HCT116 (cell line): ENCODE measurements at regions not wholly inside any gene's neighbourhood (a gene's known extent, or its start where the extent isn't known, plus 50 kb on each side); places are given as distances from the start of the nearest gene placed in this dataset.

ENCODE experiments used
- ATAC-seq: fragments of 200-7000 bp; cut with Tn5 transposase; 2 replicates; pipeline ENCODE4 v1.9.1; 2020; ENCODE audit warnings: mild to moderate bottlenecking, moderate library complexity
- BruUV-seq: library from RNA; stranded (reverse); fragments of 400-500 nt; replicated peaks from 2 replicates; lab custom pipeline; 2021; lab: Mats Ljungman, UMichigan
- CTCF ChIA-PET: fragments of 300-600 bp; sonication (Branson Sonifier 250); formaldehyde crosslinking; loops from one replicate; lab custom pipeline; 2021; ENCODE audit warnings: antibody characterized with exemption; lab: Charles Lee
- POLR2A ChIA-PET: fragments of 300-600, 350-600 bp; sonication (Branson Sonifier 250); formaldehyde crosslinking; loops from one replicate; lab custom pipeline; 2021; ENCODE audit warnings: antibody characterized with exemption; lab: Charles Lee
- RAD21 ChIA-PET, 2 experiments: fragments of 300-600 bp; sonication (Branson Sonifier 250); formaldehyde crosslinking; loops; one replicate each; lab custom pipeline; 2023; ENCODE audit warnings: low total read pairs in 2 of 2; ENCODE audit not compliant: uncharacterized antibody in 2 of 2, unreplicated experiment in 2 of 2, low non-redundant PET in 1 of 2; lab: Charles Lee
- DNase-seq: peaks from one replicate; pipeline ENCODE4 v3.0.0-alpha.2; 2010; ENCODE audit warnings: low read depth, low spot score
- H2AFZ ChIP-seq: fragments of 200-600 bp; shearing (Covaris generic), sonication (generic); 2 replicates; pipeline ENCODE4 v1.6.1; 2017; ENCODE audit warnings: low read depth, mixed run types, mixed read lengths, antibody characterized with exemption, low read length; ENCODE audit not compliant: poor library complexity, severe bottlenecking
- H3K27ac ChIP-seq: 2 replicates; pipeline ENCODE4 v1.5.1; 2012; ENCODE audit warnings: low read depth, low read length
- H3K27me3 ChIP-seq: fragments of 200-600 bp; sonication (generic); 2 replicates; pipeline ENCODE4 v1.6.1; 2016; ENCODE audit warnings: mixed run types, low read length, mixed read lengths; ENCODE audit not compliant: insufficient read depth
- H3K36me3 ChIP-seq, 2 experiments: fragments of 200-500 bp in 1 of 2; fragments of 200-600 bp in 1 of 2; sonication (Bioruptor generic) in 1 of 2; sonication (generic) in 1 of 2; 2 replicates each; pipeline versions ENCODE4 v1.5.1 to v1.6.1; 2014 to 2016; ENCODE audit warnings: low read length in 2 of 2, inconsistent platforms in 1 of 2, mixed read lengths in 1 of 2, mixed run types in 1 of 2; ENCODE audit not compliant: insufficient read depth in 2 of 2, control insufficient read depth in 1 of 2
- H3K4me1 ChIP-seq, 2 experiments: fragments of 200-600 bp in 1 of 2; sonication (generic) in 1 of 2; 2 replicates each; pipeline versions ENCODE4 v1.5.1 to v1.6.1; 2012 to 2017; ENCODE audit warnings: low read length in 2 of 2, inconsistent platforms in 1 of 2, mild to moderate bottlenecking in 1 of 2, mixed read lengths in 1 of 2, mixed run types in 1 of 2, moderate library complexity in 1 of 2; ENCODE audit not compliant: insufficient read depth in 2 of 2, control insufficient read depth in 1 of 2
- H3K4me2 ChIP-seq: fragments of 200-600 bp; sonication (generic); 2 replicates; pipeline ENCODE4 v1.6.1; 2017; ENCODE audit warnings: mixed run types, low read length, mixed read lengths
- H3K4me3 ChIP-seq, 2 experiments: fragments of 200-600 bp in 1 of 2; sonication (generic) in 1 of 2; replicated peaks in 1 of 2; 2 replicates each; pipeline ENCODE4 v1.5.1; 2011 to 2016; ENCODE audit warnings: low read length in 2 of 2, control low read depth in 1 of 2, low read depth in 1 of 2, mild to moderate bottlenecking in 1 of 2, mixed read lengths in 1 of 2, mixed run types in 1 of 2
- H3K79me2 ChIP-seq: fragments of 200-600 bp; sonication (generic); 2 replicates; pipeline ENCODE4 v1.6.1; 2017; ENCODE audit warnings: mild to moderate bottlenecking, mixed run types, low read length, moderate library complexity, mixed read lengths; ENCODE audit not compliant: insufficient read depth
- H3K9ac ChIP-seq: fragments of 200-600 bp; sonication (generic); 2 replicates; pipeline ENCODE4 v1.6.1; 2016; ENCODE audit warnings: low read length, mixed read lengths
- H3K9me2 ChIP-seq: fragments of 200-600 bp; sonication (generic), shearing (Covaris generic); 2 replicates; pipeline ENCODE4 v1.6.1; 2017; ENCODE audit warnings: mixed run types, mild to moderate bottlenecking, moderate library complexity; ENCODE audit not compliant: insufficient read depth
- H3K9me3 ChIP-seq, 2 experiments: fragments of 200-500 bp in 1 of 2; fragments of 200-600 bp in 1 of 2; sonication (Bioruptor generic) in 1 of 2; sonication (generic) in 1 of 2; 2 replicates each; pipeline ENCODE4 v1.6.1; 2014 to 2017; ENCODE audit warnings: low read length in 2 of 2, mixed read lengths in 2 of 2, inconsistent platforms in 1 of 2, low read depth in 1 of 2, mild to moderate bottlenecking in 1 of 2, mixed run types in 1 of 2, moderate library complexity in 1 of 2; ENCODE audit not compliant: control insufficient read depth in 1 of 2, insufficient read depth in 1 of 2
- H4K20me1 ChIP-seq: fragments of 200-600 bp; sonication (generic), shearing (Covaris generic); 2 replicates; pipeline ENCODE4 v1.6.1; 2017; ENCODE audit warnings: mixed run types, mild to moderate bottlenecking, moderate library complexity; ENCODE audit not compliant: insufficient read depth
- CEBPB ChIP-seq: IDR thresholded peaks from 2 replicates; pipeline ENCODE4 v1.6.1; 2012; ENCODE audit warnings: low read depth
- CTCF ChIP-seq, 3 experiments: fragments of 200-600 bp in 1 of 3; sonication (generic) in 1 of 3; IDR thresholded peaks in 2 of 3; conservative IDR thresholded peaks in 1 of 3; 2 replicates each; pipeline ENCODE4 v1.5.1; 2012 to 2017; ENCODE audit warnings: low read depth in 2 of 3, low read length in 2 of 3, antibody characterized with exemption in 1 of 3, borderline replicate concordance in 1 of 3, control low read depth in 1 of 3, mild to moderate bottlenecking in 1 of 3, mixed read lengths in 1 of 3, mixed run types in 1 of 3, moderate library complexity in 1 of 3; ENCODE audit not compliant: insufficient read depth in 1 of 3
- ELF1 ChIP-seq: IDR thresholded peaks from 2 replicates; pipeline ENCODE4 v1.6.1; 2012; ENCODE audit warnings: low read depth, borderline replicate concordance
- EZH2phosphoT487 ChIP-seq: fragments of 200-600 bp; IDR thresholded peaks from 2 replicates; pipeline ENCODE4 v1.6.1; 2018; ENCODE audit warnings: antibody characterized with exemption, borderline replicate concordance
- FOSL1 ChIP-seq: IDR thresholded peaks from 2 replicates; pipeline ENCODE4 v1.6.1; 2012; ENCODE audit warnings: low read depth
- MAX ChIP-seq: IDR thresholded peaks from 2 replicates; pipeline ENCODE4 v1.6.1; 2012
- POLR2A ChIP-seq: IDR thresholded peaks from 2 replicates; pipeline ENCODE4 v1.7.0; 2011; ENCODE audit warnings: borderline replicate concordance; ENCODE audit not compliant: insufficient read depth, insufficient read length; ENCODE audit errors: extremely low read depth
- POLR2AphosphoS5 ChIP-seq: IDR thresholded peaks from 2 replicates; pipeline ENCODE4 v1.6.1; 2011; ENCODE audit warnings: mild to moderate bottlenecking, low read depth, low read length, moderate library complexity
- SRF ChIP-seq: IDR thresholded peaks from 2 replicates; pipeline ENCODE4 v1.6.1; 2012; ENCODE audit warnings: low read depth
- intact Hi-C: fragments of 100-400 bp; cut with micrococcal nuclease; formaldehyde crosslinking; loops from 2 replicates; pipeline ENCODE4 v1.10.0; 2022

- CTCF ChIA-PET: no interaction called here
- intact Hi-C loops: no loop called here
- BruUV-seq: no TSS peak
Measured at GRCh38 chr2:136215908-136216472, 98.0 kb upstream of the CXCR4 start.

GRCh38 chr2:136215449-136215848 is 97.5 kb upstream of the CXCR4 start:
- Histone ChIP-seq H3K4me3 (no peak overlapping the region), H3K9me2 (no peaks in the 10 kb centered on the region), H3K9me3 (no peaks in the 10 kb centered on the region), H3K4me1 (no peaks in the 10 kb centered on the region), H3K27ac (no peak overlapping the region), H3K4me2 (no peak overlapping the region), H3K9ac (no peak overlapping the region)
- ATAC-seq: no peak
- CTCF ChIA-PET: no interaction called here
- no peak for DNase-seq
- no peak for TF ChIP-seq POLR2AphosphoS5
- TF ChIP-seq FOSL1: no peak
- TF ChIP-seq ELF1: no peak
- no peak for TF ChIP-seq SRF
- TF ChIP-seq MAX: no peak
- TF ChIP-seq POLR2A: no peak
- no peak for TF ChIP-seq CEBPB
- TF ChIP-seq EZH2phosphoT487: no peak
- TF ChIP-seq, all 23 proteins: peak for 0
- H2AFZ ChIP-seq: no peak overlapping the region
- intact Hi-C loops: no loop called here
- no TSS peak for BruUV-seq
- H3K79me2 ChIP-seq: no peaks in the 10 kb centered on the region
- H4K20me1 ChIP-seq: no peaks in the 10 kb centered on the region
- H3K36me3 ChIP-seq: no peaks in the 10 kb centered on the region
- POLR2A ChIA-PET: no interaction called here
- RAD21 ChIA-PET: no interaction called here
- H3K27me3 ChIP-seq: no peaks in the 10 kb centered on the region

More at GRCh38 chr2:136215908-136216472, 98.0 kb upstream of the CXCR4 start:
- ChIA-PET RAD21 (no interaction called here), POLR2A (no interaction called here)
- Histone ChIP-seq H3K9ac (no peak overlapping the region), H3K27me3 (no peaks in the 10 kb centered on the region), H2AFZ (no peak overlapping the region), H3K4me1 (no peaks in the 10 kb centered on the region), H4K20me1 (no peaks in the 10 kb centered on the region), H3K4me2 (no peak overlapping the region), H3K9me3 (no peaks in the 10 kb centered on the region), H3K36me3 (no peaks in the 10 kb centered on the region), H3K27ac (no peak overlapping the region), H3K79me2 (no peaks in the 10 kb centered on the region), H3K9me2 (no peaks in the 10 kb centered on the region), H3K4me3 (no peak overlapping the region)
- no peak for ATAC-seq
- TF ChIP-seq CTCF (IDR thresholded peaks at IDR 0.05 in 2 of 3, conservative IDR thresholded peaks at IDR 0.05 in 1 of 3; ENCODE audit: borderline replicate concordance in 1 of 3, insufficient read depth in 1 of 3, low read depth in 2 of 3, low read length in 2 of 3): no peak
- DNase-seq: no peak
